Lower leg skin (tissue), 3 donors: ENCODE measurements at regions not wholly inside any gene's neighbourhood (a gene's known extent, or its start where the extent isn't known, plus 50 kb on each side); places are given as distances from the start of the nearest gene placed in this dataset.

Experiments
- CTCF ChIP-seq, 3 donors: fragments of 450-650 bp; IDR thresholded peaks; one replicate each; pipeline ENCODE4 v1.5.1; 2016; ENCODE audit warnings: antibody characterized with exemption in 3 of 3, mild to moderate bottlenecking in 3 of 3, moderate library complexity in 2 of 3
- POLR2A ChIP-seq, 2 donors: fragments of 450-650 bp; IDR thresholded peaks; one replicate each; pipeline ENCODE4 v1.6.1; 2016 to 2017; ENCODE audit warnings: antibody characterized with exemption in 2 of 2, mild to moderate bottlenecking in 1 of 2, moderate library complexity in 1 of 2

- TF ChIP-seq POLR2A (IDR thresholded peaks at IDR 0.05) (no peak), CTCF (IDR thresholded peaks at IDR 0.05) (no peak)
Observed at GRCh38 chr10:93245779-93246178, 172.1 kb downstream of the CYP26A1 start.
